A549 (cell line): ENCODE measurements at regions not wholly inside any gene's neighbourhood (a gene's known extent, or its start where the extent isn't known, plus 50 kb on each side); places are given as distances from the start of the nearest gene placed in this dataset.

Source experiments
- ATAC-seq, 2 experiments: fragments of 200-7000 bp in 1 of 2; fragments of >200 bp in 1 of 2; cut with Nextera tagmentation in 1 of 2; cut with Tn5 transposase in 1 of 2; 3 replicates each; pipeline versions ENCODE4 v1.8.0 to v1.9.1; 2018 to 2020; ENCODE audit warnings: mild to moderate bottlenecking in 1 of 2, moderate library complexity in 1 of 2
- CTCF ChIA-PET: fragments of 300-600 bp; sonication (Branson Sonifier 250); formaldehyde crosslinking; extraction: SDS; loops from one replicate; lab custom pipeline; 2021; ENCODE audit warnings: antibody characterized with exemption, inconsistent platforms; lab: Yijun Ruan, JAX
- POLR2A ChIA-PET: fragments of 350-600 bp; formaldehyde crosslinking; extraction: SDS; loops from one replicate; lab custom pipeline; 2021; ENCODE audit warnings: antibody characterized with exemption, inconsistent platforms; lab: Yijun Ruan, JAX
- DNase-seq, 2 experiments: peaks; one replicate each; pipeline versions ENCODE4 v3.0.0 to v3.0.0-alpha.2; 2011 to 2016; ENCODE audit warnings: low read depth in 1 of 2, low spot score in 1 of 2
- FAIRE-seq: peaks from 2 replicates; lab custom pipeline; 2011; peaks lifted over from hg19 to GRCh38; lab: Jason Lieb, UNC
- H3K27ac ChIP-seq, 2 experiments: fragments of >200 bp; sonication (Bioruptor Twin); formaldehyde crosslinking; 3 replicates each; pipeline ENCODE4 v1.5.1; 2016 to 2017
- H3K4me1 ChIP-seq: fragments of >200 bp; sonication (Bioruptor Twin); formaldehyde crosslinking; 3 replicates; pipeline ENCODE4 v1.6.1; 2016
- H3K4me2 ChIP-seq: fragments of >200 bp; sonication (Bioruptor Twin); formaldehyde crosslinking; 3 replicates; pipeline ENCODE4 v1.6.1; 2016
- H3K4me3 ChIP-seq: fragments of >200 bp; sonication (Bioruptor Twin); formaldehyde crosslinking; 3 replicates; pipeline ENCODE4 v1.5.1; 2016
- H3K9me3 ChIP-seq: fragments of >200 bp; sonication (Bioruptor Twin); formaldehyde crosslinking; 3 replicates; pipeline ENCODE4 v1.6.1; 2016
- BHLHE40 ChIP-seq: IDR thresholded peaks from 2 replicates; pipeline ENCODE4 v1.6.1; 2012; ENCODE audit warnings: low read depth, low read length, inconsistent platforms
- CHD2 ChIP-seq: fragments of 150-350 bp; IDR thresholded peaks from 2 replicates; pipeline ENCODE4 v1.6.1; 2014; ENCODE audit warnings: low read length; ENCODE audit not compliant: partially characterized antibody
- CHD4 ChIP-seq: fragments of 200-600 bp; sonication (generic); IDR thresholded peaks from 2 replicates; pipeline ENCODE4 v1.6.1; 2016; ENCODE audit warnings: antibody characterized with exemption, mild to moderate bottlenecking, borderline replicate concordance
- E2F6 ChIP-seq: IDR thresholded peaks from 2 replicates; pipeline ENCODE4 v1.6.1; 2012; ENCODE audit warnings: low read depth, borderline replicate concordance
- EHF ChIP-seq: fragments of 250-450 bp; sonication (Bioruptor Pico); IDR thresholded peaks from 2 replicates; pipeline ENCODE4 v1.5.0; 2020; ENCODE audit warnings: mild to moderate bottlenecking
- EP300 ChIP-seq, 2 experiments: fragments of >200 bp; sonication (Bioruptor Twin); formaldehyde crosslinking; IDR thresholded peaks; 2 replicates in 1 of 2; 3 replicates in 1 of 2; pipeline ENCODE4 v1.6.1; 2016 to 2017
- ESRRA ChIP-seq: fragments of 150-350 bp; IDR thresholded peaks from 2 replicates; pipeline ENCODE4 v1.6.1; 2014; ENCODE audit warnings: mild to moderate bottlenecking, low read length, borderline replicate concordance
- FOSB ChIP-seq: fragments of 250-450 bp; sonication (Bioruptor Pico); IDR thresholded peaks from 2 replicates; pipeline ENCODE4 v1.5.0; 2020; ENCODE audit warnings: mild to moderate bottlenecking, moderate library complexity
- FOSL2 ChIP-seq, 2 experiments: fragments of 450-650 bp in 1 of 2; fragments of >200 bp in 1 of 2; sonication (Bioruptor Twin) in 1 of 2; formaldehyde crosslinking; IDR thresholded peaks; 2 replicates each; pipeline versions ENCODE4 v1.5.0 to v1.6.1; 2016 to 2020; ENCODE audit warnings: mild to moderate bottlenecking in 1 of 2, moderate library complexity in 1 of 2
- FOXS1 ChIP-seq: fragments of 250-450 bp; sonication (Bioruptor Pico); IDR thresholded peaks from 2 replicates; pipeline ENCODE4 v1.5.0; 2020; ENCODE audit warnings: mild to moderate bottlenecking, moderate library complexity
- GATA3 ChIP-seq: IDR thresholded peaks from 2 replicates; pipeline ENCODE4 v1.6.1; 2012; ENCODE audit warnings: borderline replicate concordance
- HDAC2 ChIP-seq: fragments of 200-600 bp; sonication (generic); IDR thresholded peaks from 2 replicates; pipeline ENCODE4 v1.6.1; 2016
- HEYL ChIP-seq: fragments of 250-450 bp; sonication (Bioruptor Pico); IDR thresholded peaks from 2 replicates; pipeline ENCODE4 v1.8.0; 2021; ENCODE audit warnings: mild to moderate bottlenecking, moderate library complexity
- HOXB13 ChIP-seq: fragments of 250-450 bp; sonication (Bioruptor Pico); IDR thresholded peaks from 2 replicates; pipeline ENCODE4 v1.5.0; 2020; ENCODE audit warnings: low read depth, mild to moderate bottlenecking, moderate library complexity
- JUNB ChIP-seq: fragments of >200 bp; sonication (Bioruptor Twin); formaldehyde crosslinking; IDR thresholded peaks from 2 replicates; pipeline ENCODE4 v1.6.1; 2016
- MAX ChIP-seq: IDR thresholded peaks from 2 replicates; pipeline ENCODE4 v1.6.1; 2012
- MYC ChIP-seq: IDR thresholded peaks from 2 replicates; pipeline ENCODE4 v1.6.1; 2012; ENCODE audit warnings: mild to moderate bottlenecking, inconsistent platforms, low read length, improper control_type of control experiment, borderline replicate concordance
- NFE2L2 ChIP-seq: fragments of 150-350 bp; conservative IDR thresholded peaks from 2 replicates; pipeline ENCODE4 v1.6.1; 2014; ENCODE audit warnings: low read length
- NPAS2 ChIP-seq: fragments of 250-450 bp; sonication (Bioruptor Pico); IDR thresholded peaks from 2 replicates; pipeline ENCODE4 v1.8.0; 2022; ENCODE audit warnings: mild to moderate bottlenecking, moderate library complexity, borderline replicate concordance
- NR3C1 ChIP-seq: fragments of >200 bp; sonication (Bioruptor Twin); formaldehyde crosslinking; IDR thresholded peaks from 3 replicates; pipeline ENCODE4 v1.6.1; 2017
- POLR2AphosphoS2 ChIP-seq: conservative IDR thresholded peaks from 2 replicates; pipeline ENCODE4 v1.6.1; 2012; ENCODE audit warnings: low read length, improper control_type of control experiment, inconsistent platforms
- RCOR1 ChIP-seq: fragments of 150-350 bp; IDR thresholded peaks from 2 replicates; pipeline ENCODE4 v1.6.1; 2014; ENCODE audit warnings: antibody characterized with exemption, low read length, low read depth
- SMC3 ChIP-seq: fragments of >200 bp; sonication (Bioruptor Twin); formaldehyde crosslinking; IDR thresholded peaks from 3 replicates; pipeline ENCODE4 v1.6.1; 2018; ENCODE audit warnings: inconsistent platforms
- TFCP2L1 ChIP-seq: fragments of 250-450 bp; sonication (Bioruptor Pico); IDR thresholded peaks from 2 replicates; pipeline ENCODE4 v1.5.0; 2021; ENCODE audit warnings: mild to moderate bottlenecking
- TP53 ChIP-seq: fragments of 250-450 bp; sonication (Bioruptor Pico); IDR thresholded peaks from 2 replicates; pipeline ENCODE4 v1.5.0; 2021; ENCODE audit warnings: mild to moderate bottlenecking, moderate library complexity
- ZSCAN20 ChIP-seq: fragments of 250-450 bp; sonication (Bioruptor Pico); IDR thresholded peaks from 2 replicates; pipeline ENCODE4 v1.8.0; 2022; ENCODE audit warnings: mild to moderate bottlenecking, moderate library complexity
- WGBS: methylation state at CpG from one replicate; pipeline ENCODE4 v1.1.6; 2017; ENCODE audit errors: missing lambda C conversion rate; 5-methylcytosine and 5-hydroxymethylcytosine counted together

- no peak for TF ChIP-seq HOXB13 (CRISPR knock-in tag)
- no peak for TF ChIP-seq FOSL2 (IDR thresholded peaks at IDR 0.05)
- TF ChIP-seq FOSL2 (CRISPR knock-in tag; IDR thresholded peaks at IDR 0.05): no peak
- no peak overlapping the region for H3K4me3 ChIP-seq
- WGBS: 2% methylated on average over 4 of the region's 4 CpGs
- no peak overlapping the region for H3K27ac ChIP-seq
- no peak overlapping the region for H3K4me2 ChIP-seq
- FAIRE-seq (no peak), DNase-seq (no peak), ATAC-seq (no peak)
- POLR2A ChIA-PET: no interaction called here
- H3K4me1 ChIP-seq: no peaks in the 10 kb centered on the region
- H3K9me3 ChIP-seq: peaks cover 2% of the 10 kb centered on the region; the same call in 1 of the 3 replicates
- CTCF ChIA-PET: no interaction called here
Observed at GRCh38 chr17:56011406-56012131, 141.7 kb upstream of the ANKFN1 start.

GRCh38 chr17:56018211-56018610, 135.1 kb upstream of the ANKFN1 start:
- Histone ChIP-seq H3K9me3 (no peaks in the 10 kb centered on the region), H3K4me2 (no peak overlapping the region), H3K4me3 (no peak overlapping the region), H3K4me1 (no peaks in the 10 kb centered on the region), H3K27ac (no peak overlapping the region)
- DNase-seq: no peak
- POLR2A ChIA-PET: no interaction called here
- no peak for FAIRE-seq
- CTCF ChIA-PET: no interaction called here
- no peak for ATAC-seq
- no peak for TF ChIP-seq TFCP2L1 (CRISPR knock-in tag)
- no peak for TF ChIP-seq ESRRA
- no peak for TF ChIP-seq NFE2L2
- no peak for TF ChIP-seq NPAS2 (CRISPR knock-in tag)
- no peak for TF ChIP-seq CHD2
- TF ChIP-seq RCOR1: no peak
- no peak for TF ChIP-seq MAX
- no peak for TF ChIP-seq POLR2AphosphoS2
- TF ChIP-seq GATA3: no peak
- TF ChIP-seq CHD4: no peak
- TF ChIP-seq BHLHE40: no peak
- no peak for TF ChIP-seq MYC
- TF ChIP-seq ZSCAN20 (CRISPR knock-in tag): no peak
- no peak for TF ChIP-seq FOSB
- WGBS: 1% methylated on average over 3 of the region's 3 CpGs

- WGBS: 34% methylated on average over 2 of the region's 2 CpGs
- CTCF ChIA-PET: interaction anchor here (1.6 kb wide), 1 partner anchor 10 kb away, joined by 4 read pairs; no protein-coding TSS in a partner anchor
- Histone ChIP-seq H3K4me3 (no peak overlapping the region), H3K4me2 (no peak overlapping the region), H3K4me1 (no peaks in the 10 kb centered on the region), H3K27ac (no peak overlapping the region), H3K9me3 (no peaks in the 10 kb centered on the region)
- POLR2A ChIA-PET: no interaction called here
- no peak for FAIRE-seq
- no peak for DNase-seq
- TF ChIP-seq HEYL (CRISPR knock-in tag) (no peak), NR3C1 (no peak), E2F6 (no peak), EHF (CRISPR knock-in tag) (no peak), HDAC2 (no peak), FOXS1 (CRISPR knock-in tag) (no peak), SMC3 (no peak), TP53 (CRISPR knock-in tag) (no peak), EP300 (IDR thresholded peaks at IDR 0.05) (no peak), CHD4 (no peak), ESRRA (no peak), JUNB (no peak)
- no peak for ATAC-seq
Observed at GRCh38 chr17:56020369-56020768, 132.9 kb upstream of the ANKFN1 start.
